K562 (cell line): ENCODE measurements at regions not wholly inside any gene's neighbourhood (a gene's known extent, or its start where the extent isn't known, plus 50 kb on each side); places are given as distances from the start of the nearest gene placed in this dataset.

ENCODE experiments used
- CAMTA2 ChIP-seq: fragments of 250-450 bp; sonication (Bioruptor Pico); conservative IDR thresholded peaks from 2 replicates; pipeline ENCODE4 v1.5.1; 2022
- ERF ChIP-seq: fragments of 450-650 bp; formaldehyde crosslinking; IDR thresholded peaks from 2 replicates; pipeline ENCODE4 v1.4.0; 2020; ENCODE audit warnings: mild to moderate bottlenecking, mixed read lengths
- GATAD2B ChIP-seq: fragments of 450-650 bp; IDR thresholded peaks from 2 replicates; pipeline ENCODE4 v1.6.1; 2017; ENCODE audit warnings: mild to moderate bottlenecking, borderline replicate concordance
- MAZ ChIP-seq, 2 experiments: fragments of 450-650 bp in 1 of 2; sonication (generic) in 1 of 2; formaldehyde crosslinking; IDR thresholded peaks in 1 of 2; conservative IDR thresholded peaks in 1 of 2; 2 replicates each; pipeline versions ENCODE4 v1.4.0 to v1.5.0; 2020; ENCODE audit warnings: mild to moderate bottlenecking in 1 of 2, missing genetic modification reagents in 1 of 2
- MBD2 ChIP-seq: sonication (generic); IDR thresholded peaks from 2 replicates; pipeline ENCODE4 v1.6.1; 2016; ENCODE audit warnings: low read depth, borderline replicate concordance
- MCM7 ChIP-seq, 2 experiments: fragments of 450-650 bp; IDR thresholded peaks; 2 replicates each; pipeline ENCODE4 v1.6.1; 2016 to 2018
- PRDM10 ChIP-seq: fragments of 450-650 bp; IDR thresholded peaks from 2 replicates; pipeline ENCODE4 v1.6.1; 2018; ENCODE audit not compliant: partially characterized antibody
- STAG1 ChIP-seq: sonication (generic); formaldehyde crosslinking; IDR thresholded peaks from 2 replicates; pipeline ENCODE4 v1.5.0; 2020; ENCODE audit warnings: missing genetic modification reagents, borderline replicate concordance
- ZBED1 ChIP-seq: IDR thresholded peaks from 2 replicates; pipeline ENCODE4 v1.6.1; 2014
- ZNF766 ChIP-seq: fragments of 200-800 bp; sonication (Bioruptor generic); conservative IDR thresholded peaks from 2 replicates; pipeline ENCODE4 v1.6.1; 2016; ENCODE audit warnings: missing genetic modification characterization, missing compliant biosample characterization
- TF ChIP-seq, protein P1 (sequence below): fragments of 450-650 bp; IDR thresholded peaks from 2 replicates; pipeline ENCODE4 v1.6.1; 2017; ENCODE audit warnings: mild to moderate bottlenecking, moderate library complexity
- TF ChIP-seq, protein P2 (sequence below): fragments of 250-450 bp; sonication (Bioruptor Pico); IDR thresholded peaks from 2 replicates; pipeline ENCODE4 v1.4.0; 2020; ENCODE audit warnings: borderline replicate concordance
- TF ChIP-seq, protein P3 (sequence below): sonication (generic); formaldehyde crosslinking; IDR thresholded peaks from 2 replicates; pipeline ENCODE4 v1.8.0; 2022; ENCODE audit warnings: mild to moderate bottlenecking, missing genetic modification reagents

DNA sequence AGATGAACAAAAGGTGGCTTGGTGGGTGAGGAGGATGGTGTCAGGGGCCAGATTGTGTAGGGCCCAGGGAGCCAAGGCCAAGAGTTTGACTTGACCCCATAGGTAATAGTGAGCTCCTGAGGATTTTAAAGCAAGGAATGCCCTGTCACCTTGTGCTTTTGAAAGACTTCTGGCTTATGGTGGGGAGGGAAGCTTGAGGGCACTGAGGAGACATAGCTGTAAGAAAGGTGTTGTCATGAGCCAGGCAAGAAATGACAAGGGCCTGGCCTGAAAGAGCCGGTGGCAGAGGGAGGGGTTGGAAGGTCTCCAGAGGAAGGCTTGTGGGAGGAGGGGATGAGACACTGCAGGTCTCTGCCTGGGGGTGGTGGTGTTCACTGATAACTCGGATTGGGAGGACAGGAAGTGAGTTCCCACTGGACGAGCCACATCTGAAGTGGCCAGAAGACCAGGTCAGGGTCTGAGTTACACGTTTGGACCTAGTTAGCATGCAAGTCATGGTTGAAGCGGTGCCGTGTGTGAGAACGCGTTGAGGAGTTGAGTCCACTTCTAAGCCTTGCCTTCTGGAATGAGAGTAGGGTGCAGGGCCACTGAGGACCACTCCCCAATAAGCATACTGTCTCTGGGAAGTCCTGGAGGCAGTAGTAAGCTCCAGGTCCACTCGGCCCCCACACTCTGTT lies 64.3 kb downstream of the TET3 start (continued):
- TF ChIP-seq, protein P1, sequence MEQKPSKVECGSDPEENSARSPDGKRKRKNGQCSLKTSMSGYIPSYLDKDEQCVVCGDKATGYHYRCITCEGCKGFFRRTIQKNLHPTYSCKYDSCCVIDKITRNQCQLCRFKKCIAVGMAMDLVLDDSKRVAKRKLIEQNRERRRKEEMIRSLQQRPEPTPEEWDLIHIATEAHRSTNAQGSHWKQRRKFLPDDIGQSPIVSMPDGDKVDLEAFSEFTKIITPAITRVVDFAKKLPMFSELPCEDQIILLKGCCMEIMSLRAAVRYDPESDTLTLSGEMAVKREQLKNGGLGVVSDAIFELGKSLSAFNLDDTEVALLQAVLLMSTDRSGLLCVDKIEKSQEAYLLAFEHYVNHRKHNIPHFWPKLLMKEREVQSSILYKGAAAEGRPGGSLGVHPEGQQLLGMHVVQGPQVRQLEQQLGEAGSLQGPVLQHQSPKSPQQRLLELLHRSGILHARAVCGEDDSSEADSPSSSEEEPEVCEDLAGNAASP = no peak
- TF ChIP-seq MCM7 (IDR thresholded peaks at IDR 0.05) (no peak), MAZ (CRISPR knock-in tag; conservative IDR thresholded peaks at IDR 0.05 in 1 of 2, IDR thresholded peaks at IDR 0.05 in 1 of 2) (peak; percentile 69 to 86), MBD2 (peak; percentile 49; the same call in 1 of the 2 replicates), PRDM10 (peak; percentile 65), ZNF766 (no peak), STAG1 (CRISPR knock-in tag) (no peak), ZBED1 (no peak), ERF (CRISPR knock-in tag) (no peak), GATAD2B (no peak; the same call in 1 of the 2 replicates), CAMTA2 (CRISPR knock-in tag) (no peak)
- TF ChIP-seq, protein P2, sequence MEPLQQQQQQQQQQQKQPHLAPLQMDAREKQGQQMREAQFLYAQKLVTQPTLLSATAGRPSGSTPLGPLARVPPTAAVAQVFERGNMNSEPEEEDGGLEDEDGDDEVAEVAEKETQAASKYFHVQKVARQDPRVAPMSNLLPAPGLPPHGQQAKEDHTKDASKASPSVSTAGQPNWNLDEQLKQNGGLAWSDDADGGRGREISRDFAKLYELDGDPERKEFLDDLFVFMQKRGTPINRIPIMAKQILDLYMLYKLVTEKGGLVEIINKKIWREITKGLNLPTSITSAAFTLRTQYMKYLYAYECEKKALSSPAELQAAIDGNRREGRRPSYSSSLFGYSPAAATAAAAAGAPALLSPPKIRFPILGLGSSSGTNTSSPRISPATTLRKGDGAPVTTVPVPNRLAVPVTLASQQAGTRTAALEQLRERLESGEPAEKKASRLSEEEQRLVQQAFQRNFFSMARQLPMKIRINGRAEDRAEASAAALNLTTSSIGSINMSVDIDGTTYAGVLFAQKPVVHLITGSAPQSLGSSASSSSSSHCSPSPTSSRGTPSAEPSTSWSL (CRISPR knock-in tag) = no peak
- TF ChIP-seq, protein P3, sequence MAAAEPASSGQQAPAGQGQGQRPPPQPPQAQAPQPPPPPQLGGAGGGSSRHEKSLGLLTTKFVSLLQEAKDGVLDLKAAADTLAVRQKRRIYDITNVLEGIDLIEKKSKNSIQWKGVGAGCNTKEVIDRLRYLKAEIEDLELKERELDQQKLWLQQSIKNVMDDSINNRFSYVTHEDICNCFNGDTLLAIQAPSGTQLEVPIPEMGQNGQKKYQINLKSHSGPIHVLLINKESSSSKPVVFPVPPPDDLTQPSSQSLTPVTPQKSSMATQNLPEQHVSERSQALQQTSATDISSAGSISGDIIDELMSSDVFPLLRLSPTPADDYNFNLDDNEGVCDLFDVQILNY (CRISPR knock-in tag) = no peak
